GM21619 (cell line): ENCODE measurements at regions not wholly inside any gene's neighbourhood (a gene's known extent, or its start where the extent isn't known, plus 50 kb on each side); places are given as distances from the start of the nearest gene placed in this dataset.
"Not testable (repeated sequence)": the region's sequence is repeated elsewhere in the genome, so short reads cannot be mapped to it uniquely, and the experiment has no call there.

ENCODE experiments used
- ATAC-seq: cut with Tn5 transposase; IDR thresholded peaks from one replicate; pipeline ENCODE4 v1.9.1; 2021; ENCODE audit not compliant: unreplicated experiment

- no peak for ATAC-seq
Measured at GRCh38 chr10:44564361-44564760, 179.5 kb upstream of the CXCL12 start.

DNA sequence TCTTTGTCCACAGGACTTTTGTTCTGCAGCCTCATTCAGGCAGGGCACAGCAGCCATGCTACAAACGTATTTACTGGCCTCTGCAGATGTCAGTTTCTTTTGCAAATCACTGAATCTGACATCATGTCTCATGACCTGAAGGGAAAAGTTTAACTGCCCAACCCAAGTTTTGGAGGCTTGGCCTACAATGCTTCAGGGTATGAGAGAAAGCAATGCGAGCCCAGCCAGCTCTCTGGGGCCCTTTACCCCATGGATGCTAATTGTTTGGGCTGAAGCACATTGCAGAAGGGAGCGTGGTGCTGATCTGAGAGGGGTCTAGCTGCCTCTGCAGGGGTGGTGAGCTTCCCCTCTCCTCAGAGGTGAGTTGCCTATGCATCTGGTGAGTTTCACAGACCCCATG, 179.9 kb upstream of the CXCL12 start:
- ATAC-seq, result no peak

GRCh38 chr10:44566786-44567185, 181.9 kb upstream of the CXCL12 start:
- ATAC-seq, result no peak

DNA sequence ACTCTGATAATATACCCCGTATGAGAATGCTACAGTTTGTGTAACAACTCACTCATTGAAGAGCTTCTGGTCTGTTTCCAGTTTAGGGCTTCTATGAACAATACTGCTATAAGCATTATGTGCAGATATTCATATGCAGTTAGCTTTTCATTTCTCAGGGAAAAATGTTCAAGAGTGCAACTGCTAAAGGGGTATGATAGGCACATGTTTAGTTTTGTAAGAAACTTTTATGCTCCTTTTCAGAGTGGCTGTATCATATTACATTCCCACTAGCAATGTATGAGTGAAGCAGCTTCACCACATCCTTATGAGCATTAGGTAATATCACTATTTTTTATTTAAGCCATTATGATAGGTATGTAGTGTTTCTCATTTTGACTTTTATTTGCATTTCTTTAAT, 182.6 kb upstream of the CXCL12 start:
- no peak for ATAC-seq

DNA sequence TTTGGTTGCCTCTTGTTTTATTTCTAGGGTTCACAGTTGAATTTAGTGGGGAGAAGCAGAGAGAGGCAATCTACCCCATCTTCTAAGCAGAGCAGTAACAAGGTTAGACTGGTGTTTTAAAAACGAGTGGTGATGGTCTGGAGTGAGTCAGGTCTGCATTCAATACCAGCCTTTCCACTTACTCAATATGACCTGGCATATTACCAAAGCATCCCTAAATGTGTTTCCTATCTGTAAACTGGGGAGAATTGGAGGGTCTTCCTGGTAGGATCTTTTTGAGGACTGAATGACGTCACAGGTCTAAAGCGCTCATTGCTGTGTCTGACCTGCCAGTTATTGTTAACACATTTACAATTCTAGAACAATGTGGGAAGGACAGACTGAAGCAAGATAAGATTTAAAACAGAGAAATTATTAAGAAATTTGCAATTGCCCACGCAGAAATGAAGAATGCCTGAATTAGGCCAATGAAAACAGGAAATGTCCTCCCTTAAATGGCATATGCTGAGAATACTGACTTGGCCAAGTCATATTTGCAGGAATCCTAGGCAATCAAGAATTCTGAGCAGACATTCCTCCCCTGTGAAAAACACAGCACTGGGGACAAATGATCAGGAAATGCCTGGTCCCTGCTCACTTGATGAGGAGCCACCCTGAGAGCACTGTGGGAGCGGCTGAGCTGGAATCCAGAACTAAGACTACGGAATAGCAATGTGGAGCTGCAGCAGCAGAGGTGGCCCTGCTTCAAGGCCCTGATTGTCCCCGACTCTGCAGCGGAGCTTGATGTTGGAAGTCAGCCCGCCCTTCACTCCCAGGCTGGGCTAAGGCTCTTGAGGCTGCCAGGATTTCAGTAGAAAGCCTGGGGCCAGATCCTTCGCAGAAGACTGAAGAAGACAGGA, 184.5 kb upstream of the CXCL12 start:
- ATAC-seq, result no peak

GRCh38 chr10:44571701-44572100, 186.8 kb upstream of the CXCL12 start:
- no peak for ATAC-seq

GRCh38 chr10:44572146-44572545, 187.2 kb upstream of the CXCL12 start:
- no peak for ATAC-seq

DNA sequence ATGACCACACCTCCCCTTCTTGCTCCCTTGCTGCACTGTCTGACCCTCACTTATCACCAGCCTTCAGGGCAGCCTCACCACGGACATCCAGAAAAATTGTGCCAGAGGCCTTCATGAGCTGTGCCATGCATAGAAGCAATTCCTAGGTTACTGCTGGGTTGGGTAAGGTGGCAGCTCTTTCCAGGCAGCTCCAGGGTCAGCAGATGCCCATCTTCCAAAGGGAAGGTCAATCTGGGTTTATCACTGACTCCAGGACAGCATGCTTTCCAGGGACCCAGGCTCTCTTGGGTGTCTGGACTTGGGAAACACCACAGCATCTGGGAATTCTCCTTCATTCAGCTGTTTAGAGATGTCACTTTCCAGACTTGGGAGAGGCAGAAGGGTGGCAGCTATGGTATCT, 188.9 kb upstream of the CXCL12 start:
- ATAC-seq, result no peak

DNA sequence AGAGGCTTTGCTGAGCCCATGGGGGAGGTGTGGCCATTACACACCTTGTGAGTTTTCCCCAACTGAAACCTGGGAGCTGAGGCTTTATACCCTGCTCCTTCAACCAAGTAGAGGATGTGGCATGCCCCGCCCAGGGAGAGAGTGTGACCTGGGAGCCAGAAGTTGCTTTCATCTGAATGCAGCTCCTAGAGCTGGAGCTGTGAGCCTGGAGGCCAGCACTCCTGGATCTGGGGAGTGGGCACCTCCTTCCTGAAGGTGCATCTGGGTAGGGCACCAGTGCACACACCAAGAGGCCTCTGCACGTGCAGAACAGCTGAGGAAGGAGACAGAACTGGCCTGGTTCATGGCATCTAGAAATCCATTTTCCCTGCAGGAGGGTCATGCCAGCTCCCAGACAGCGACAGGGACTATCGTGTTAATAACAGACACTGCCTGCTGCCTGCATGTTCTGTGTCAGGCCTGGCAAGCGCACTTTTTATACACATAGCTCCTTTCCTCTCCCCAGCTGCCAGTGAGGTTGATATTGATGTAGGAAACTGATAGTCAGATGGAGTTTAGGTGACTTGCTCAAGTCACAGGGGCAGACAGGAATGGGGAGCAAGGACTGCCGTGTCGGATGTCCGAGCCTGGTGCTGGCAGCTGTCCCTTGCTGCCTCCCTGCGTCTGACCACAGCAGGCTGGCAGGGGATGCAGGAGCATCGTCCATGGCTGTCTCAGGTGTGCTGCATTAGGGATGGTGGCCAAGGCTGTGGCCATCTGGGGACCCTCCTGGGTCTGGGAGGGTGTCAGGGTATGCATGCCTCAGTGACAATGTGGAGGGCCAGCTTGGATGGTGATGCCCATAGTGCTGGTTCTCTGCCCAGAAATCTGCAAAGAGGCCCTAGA, 189.9 kb upstream of the CXCL12 start:
- ATAC-seq, result no peak

- no peak for ATAC-seq
Measured at GRCh38 chr10:44575601-44576380, 190.9 kb upstream of the CXCL12 start.

DNA sequence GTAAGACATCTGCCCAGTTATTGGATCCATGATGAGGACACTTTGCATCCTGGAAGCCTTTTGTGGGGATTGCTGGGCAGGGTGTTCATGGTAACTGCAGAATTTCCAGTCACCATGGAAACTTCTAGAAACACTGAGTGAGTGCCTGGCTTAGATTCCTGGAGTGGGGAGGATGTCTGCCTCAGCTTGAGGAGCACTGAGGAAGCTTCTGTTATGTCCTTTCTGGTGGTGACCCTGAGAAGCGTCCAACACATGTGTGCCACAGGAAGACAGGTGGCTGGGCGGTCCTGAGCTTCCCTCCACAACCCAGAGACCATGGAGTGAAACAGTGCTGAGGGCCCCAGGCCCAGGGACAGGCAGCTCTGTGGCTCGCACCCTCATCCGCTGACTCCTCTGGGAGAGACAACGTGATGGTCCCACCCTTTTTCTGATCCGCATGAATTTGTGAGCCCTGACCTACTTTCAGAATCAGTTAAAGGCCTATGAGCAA, 191.8 kb upstream of the CXCL12 start:
- no peak for ATAC-seq

GRCh38 chr10:44577533-44577932, 192.6 kb upstream of the CXCL12 start:
- ATAC-seq, result no peak

GRCh38 chr10:44578271-44578670, 193.4 kb upstream of the CXCL12 start:
- no peak for ATAC-seq

DNA sequence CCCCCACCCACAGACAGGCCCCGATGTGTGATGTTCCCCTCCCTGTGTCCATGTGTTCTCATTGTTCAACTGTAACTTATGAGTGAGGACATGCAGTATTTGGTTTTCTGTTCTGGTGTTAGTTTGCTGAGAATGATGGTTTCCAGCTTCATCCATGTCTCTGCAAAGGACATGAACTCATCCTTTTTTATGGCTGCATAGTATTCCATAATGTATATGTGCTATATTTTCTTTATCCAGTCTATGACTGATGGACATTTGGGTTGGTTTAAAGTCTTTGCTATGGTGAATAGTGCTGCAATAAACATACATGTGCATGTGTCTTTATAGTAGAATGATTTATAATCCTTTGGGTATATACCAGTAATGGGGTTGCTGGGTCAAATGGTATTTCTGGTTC, 194.1 kb upstream of the CXCL12 start:
- not testable (repeated sequence) for ATAC-seq

- ATAC-seq, result no peak
Measured at GRCh38 chr10:44581996-44582395, 197.1 kb upstream of the CXCL12 start.

GRCh38 chr10:44587488-44588318, 202.8 kb upstream of the CXCL12 start:
- no peak for ATAC-seq

DNA sequence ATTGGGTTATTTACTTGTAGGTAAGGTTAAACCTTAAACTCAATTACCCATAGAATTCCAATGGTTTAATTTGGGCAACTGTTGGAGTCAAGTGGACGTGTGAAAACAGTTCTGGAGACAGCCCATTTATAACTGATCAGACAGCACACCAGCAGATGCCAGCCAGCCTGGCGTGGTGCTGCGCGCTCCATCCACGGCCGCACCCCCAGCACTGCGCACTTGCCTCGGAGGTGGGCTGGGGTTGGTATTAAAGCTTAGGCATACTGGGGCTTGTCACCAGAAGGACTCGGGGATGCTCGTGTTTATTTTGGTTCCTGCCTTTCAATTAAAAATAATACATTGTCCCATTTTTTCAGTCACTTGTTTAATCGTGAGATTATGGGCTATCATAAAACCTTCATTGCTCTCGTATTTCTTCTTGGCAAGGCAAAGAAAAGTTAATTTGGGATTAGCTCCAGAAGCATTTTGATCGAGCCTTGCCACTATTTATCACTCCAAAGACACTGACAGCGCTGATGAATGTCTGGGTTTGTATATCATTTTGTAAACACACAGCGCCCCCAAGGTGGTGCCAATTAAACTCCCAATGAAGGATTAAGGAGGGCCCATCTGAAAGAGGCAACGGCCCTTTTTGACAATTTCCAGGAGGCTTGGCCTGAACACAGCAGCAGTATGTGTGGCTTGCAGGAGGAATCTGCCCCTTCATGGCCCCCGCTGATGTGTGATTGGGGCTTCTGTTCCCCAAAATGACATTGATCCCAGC, 204.5 kb upstream of the CXCL12 start:
- ATAC-seq, result no peak

DNA sequence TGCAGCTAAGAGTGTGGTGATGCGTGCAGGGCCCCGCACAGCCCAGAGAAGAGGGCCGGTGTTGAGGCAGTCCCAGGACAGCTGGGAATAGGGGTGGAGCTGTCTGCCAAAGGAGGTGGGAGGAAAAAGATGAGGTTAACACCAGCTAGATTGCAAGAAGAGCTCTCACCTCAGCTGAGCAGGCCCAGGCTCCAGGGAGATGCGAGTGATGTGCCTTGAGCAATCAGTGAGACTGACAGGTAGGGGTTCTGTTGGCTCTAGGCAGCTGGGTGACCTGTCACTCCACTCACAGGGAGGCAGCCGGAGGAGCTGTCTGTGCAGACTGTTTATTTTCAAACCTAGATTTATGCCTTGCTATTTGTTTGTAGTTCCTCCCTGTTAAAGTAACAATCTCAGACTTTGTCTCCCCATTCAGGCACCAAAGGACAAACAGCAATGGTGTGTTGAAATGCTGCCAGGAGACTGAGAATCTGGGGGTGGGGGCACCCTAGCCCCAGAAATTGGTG, 205.1 kb upstream of the CXCL12 start:
- no peak for ATAC-seq

GRCh38 chr10:44591911-44592310, 207.0 kb upstream of the CXCL12 start:
- ATAC-seq, result no peak
